ENCODE measurements at regions not wholly inside any gene's neighbourhood (a gene's known extent, or its start where the extent isn't known, plus 50 kb on each side); places are given as distances from the start of the nearest gene placed in this dataset.

DNA sequence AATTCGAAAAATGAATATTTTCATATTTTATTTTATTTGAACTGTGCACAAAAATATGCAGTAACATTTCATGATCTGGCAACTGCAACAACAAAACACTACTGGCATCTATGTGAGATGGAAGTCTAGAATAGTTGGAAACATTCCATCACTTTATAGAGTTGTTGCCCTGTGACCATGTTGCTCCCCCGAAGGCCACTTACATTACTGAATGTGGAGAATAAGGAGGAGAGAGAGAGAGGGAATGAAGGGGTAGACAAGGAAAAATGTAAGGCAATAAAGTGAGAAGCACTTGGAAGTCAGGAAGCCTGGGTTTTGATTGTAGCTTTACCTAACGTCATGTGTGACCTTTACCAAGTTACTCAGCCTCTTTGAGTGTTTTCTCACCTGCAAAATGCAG lies 437.2 kb upstream of the EDIL3 start (continued):
- TF ChIP-seq ZNF546 (CRISPR knock-in tag; conservative IDR thresholded peaks at IDR 0.05): no peak
- TF ChIP-seq, protein P1, sequence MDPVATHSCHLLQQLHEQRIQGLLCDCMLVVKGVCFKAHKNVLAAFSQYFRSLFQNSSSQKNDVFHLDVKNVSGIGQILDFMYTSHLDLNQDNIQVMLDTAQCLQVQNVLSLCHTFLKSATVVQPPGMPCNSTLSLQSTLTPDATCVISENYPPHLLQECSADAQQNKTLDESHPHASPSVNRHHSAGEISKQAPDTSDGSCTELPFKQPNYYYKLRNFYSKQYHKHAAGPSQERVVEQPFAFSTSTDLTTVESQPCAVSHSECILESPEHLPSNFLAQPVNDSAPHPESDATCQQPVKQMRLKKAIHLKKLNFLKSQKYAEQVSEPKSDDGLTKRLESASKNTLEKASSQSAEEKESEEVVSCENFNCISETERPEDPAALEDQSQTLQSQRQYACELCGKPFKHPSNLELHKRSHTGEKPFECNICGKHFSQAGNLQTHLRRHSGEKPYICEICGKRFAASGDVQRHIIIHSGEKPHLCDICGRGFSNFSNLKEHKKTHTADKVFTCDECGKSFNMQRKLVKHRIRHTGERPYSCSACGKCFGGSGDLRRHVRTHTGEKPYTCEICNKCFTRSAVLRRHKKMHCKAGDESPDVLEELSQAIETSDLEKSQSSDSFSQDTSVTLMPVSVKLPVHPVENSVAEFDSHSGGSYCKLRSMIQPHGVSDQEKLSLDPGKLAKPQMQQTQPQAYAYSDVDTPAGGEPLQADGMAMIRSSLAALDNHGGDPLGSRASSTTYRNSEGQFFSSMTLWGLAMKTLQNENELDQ (CRISPR knock-in tag; IDR thresholded peaks at IDR 0.05; ENCODE audit: borderline replicate concordance): no peak

DNA sequence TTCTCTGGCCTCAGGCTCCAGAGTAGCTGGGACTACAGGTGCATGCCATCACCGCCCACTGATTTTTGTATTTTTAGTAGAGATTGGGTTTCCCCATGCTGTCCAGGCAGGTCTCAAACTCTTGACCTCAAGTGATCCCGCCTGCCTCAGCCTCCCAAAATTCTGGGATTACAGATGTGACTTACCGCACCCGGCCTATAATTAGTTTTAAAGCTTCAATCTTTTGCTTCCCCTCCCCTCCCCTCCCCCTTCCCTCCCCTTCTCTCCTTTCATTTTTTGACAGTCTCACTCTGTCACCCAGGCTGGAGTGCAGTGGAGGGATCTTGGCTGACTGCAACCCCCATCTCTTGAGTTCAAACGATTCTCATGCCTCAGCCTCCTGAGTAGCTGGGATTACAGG lies 433.3 kb upstream of the EDIL3 start:
- ATAC-seq: no peak
- FAIRE-seq: no peak
- POLR2A ChIA-PET: no interaction called here
- TF ChIP-seq ZNF629 (CRISPR knock-in tag; conservative IDR thresholded peaks at IDR 0.05) (no peak), TBX2 (CRISPR knock-in tag; IDR thresholded peaks at IDR 0.05; ENCODE audit: borderline replicate concordance) (no peak), ZIK1 (CRISPR knock-in tag; IDR thresholded peaks at IDR 0.05; ENCODE audit: borderline replicate concordance, low read depth) (no peak), KDM2A (CRISPR knock-in tag; IDR thresholded peaks at IDR 0.05; ENCODE audit: borderline replicate concordance, low read depth) (no peak), ARNTL (CRISPR knock-in tag; IDR thresholded peaks at IDR 0.05) (no peak), MZF1 (CRISPR knock-in tag; IDR thresholded peaks at IDR 0.05; ENCODE audit: borderline replicate concordance) (no peak), CHD4 (IDR thresholded peaks at IDR 0.05; ENCODE audit: borderline replicate concordance, low read length) (no peak), ERF (CRISPR knock-in tag; IDR thresholded peaks at IDR 0.05) (no peak), ZKSCAN5 (CRISPR knock-in tag; IDR thresholded peaks at IDR 0.05) (no peak), FOXA3 (CRISPR knock-in tag; IDR thresholded peaks at IDR 0.05) (no peak), ZC3H4 (CRISPR knock-in tag; IDR thresholded peaks at IDR 0.05; ENCODE audit: borderline replicate concordance) (no peak), ONECUT2 (CRISPR knock-in tag; IDR thresholded peaks at IDR 0.05) (no peak), ZMYM3 (CRISPR knock-in tag; IDR thresholded peaks at IDR 0.05) (no peak)
- TF ChIP-seq, protein P2, sequence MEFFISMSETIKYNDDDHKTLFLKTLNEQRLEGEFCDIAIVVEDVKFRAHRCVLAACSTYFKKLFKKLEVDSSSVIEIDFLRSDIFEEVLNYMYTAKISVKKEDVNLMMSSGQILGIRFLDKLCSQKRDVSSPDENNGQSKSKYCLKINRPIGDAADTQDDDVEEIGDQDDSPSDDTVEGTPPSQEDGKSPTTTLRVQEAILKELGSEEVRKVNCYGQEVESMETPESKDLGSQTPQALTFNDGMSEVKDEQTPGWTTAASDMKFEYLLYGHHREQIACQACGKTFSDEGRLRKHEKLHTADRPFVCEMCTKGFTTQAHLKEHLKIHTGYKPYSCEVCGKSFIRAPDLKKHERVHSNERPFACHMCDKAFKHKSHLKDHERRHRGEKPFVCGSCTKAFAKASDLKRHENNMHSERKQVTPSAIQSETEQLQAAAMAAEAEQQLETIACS (CRISPR knock-in tag; IDR thresholded peaks at IDR 0.05): no peak
- TF ChIP-seq, protein P3, sequence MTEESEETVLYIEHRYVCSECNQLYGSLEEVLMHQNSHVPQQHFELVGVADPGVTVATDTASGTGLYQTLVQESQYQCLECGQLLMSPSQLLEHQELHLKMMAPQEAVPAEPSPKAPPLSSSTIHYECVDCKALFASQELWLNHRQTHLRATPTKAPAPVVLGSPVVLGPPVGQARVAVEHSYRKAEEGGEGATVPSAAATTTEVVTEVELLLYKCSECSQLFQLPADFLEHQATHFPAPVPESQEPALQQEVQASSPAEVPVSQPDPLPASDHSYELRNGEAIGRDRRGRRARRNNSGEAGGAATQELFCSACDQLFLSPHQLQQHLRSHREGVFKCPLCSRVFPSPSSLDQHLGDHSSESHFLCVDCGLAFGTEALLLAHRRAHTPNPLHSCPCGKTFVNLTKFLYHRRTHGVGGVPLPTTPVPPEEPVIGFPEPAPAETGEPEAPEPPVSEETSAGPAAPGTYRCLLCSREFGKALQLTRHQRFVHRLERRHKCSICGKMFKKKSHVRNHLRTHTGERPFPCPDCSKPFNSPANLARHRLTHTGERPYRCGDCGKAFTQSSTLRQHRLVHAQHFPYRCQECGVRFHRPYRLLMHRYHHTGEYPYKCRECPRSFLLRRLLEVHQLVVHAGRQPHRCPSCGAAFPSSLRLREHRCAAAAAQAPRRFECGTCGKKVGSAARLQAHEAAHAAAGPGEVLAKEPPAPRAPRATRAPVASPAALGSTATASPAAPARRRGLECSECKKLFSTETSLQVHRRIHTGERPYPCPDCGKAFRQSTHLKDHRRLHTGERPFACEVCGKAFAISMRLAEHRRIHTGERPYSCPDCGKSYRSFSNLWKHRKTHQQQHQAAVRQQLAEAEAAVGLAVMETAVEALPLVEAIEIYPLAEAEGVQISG (CRISPR knock-in tag; IDR thresholded peaks at IDR 0.05): no peak
- TF ChIP-seq, protein P4, sequence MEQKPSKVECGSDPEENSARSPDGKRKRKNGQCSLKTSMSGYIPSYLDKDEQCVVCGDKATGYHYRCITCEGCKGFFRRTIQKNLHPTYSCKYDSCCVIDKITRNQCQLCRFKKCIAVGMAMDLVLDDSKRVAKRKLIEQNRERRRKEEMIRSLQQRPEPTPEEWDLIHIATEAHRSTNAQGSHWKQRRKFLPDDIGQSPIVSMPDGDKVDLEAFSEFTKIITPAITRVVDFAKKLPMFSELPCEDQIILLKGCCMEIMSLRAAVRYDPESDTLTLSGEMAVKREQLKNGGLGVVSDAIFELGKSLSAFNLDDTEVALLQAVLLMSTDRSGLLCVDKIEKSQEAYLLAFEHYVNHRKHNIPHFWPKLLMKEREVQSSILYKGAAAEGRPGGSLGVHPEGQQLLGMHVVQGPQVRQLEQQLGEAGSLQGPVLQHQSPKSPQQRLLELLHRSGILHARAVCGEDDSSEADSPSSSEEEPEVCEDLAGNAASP (CRISPR knock-in tag; IDR thresholded peaks at IDR 0.05; ENCODE audit: borderline replicate concordance): no peak

More for the DNA sequence above, 433.3 kb upstream of the EDIL3 start:
- WGBS (ENCODE audit: low lambda C conversion rate): 29% methylated on average over 5 of the region's 5 CpGs
- no peak for DNase-seq (ENCODE audit: low spot score)
- BruUV-seq (replicated peaks): no TSS peak
- H3K4me1 ChIP-seq (ENCODE audit: insufficient read depth, low read length): no peaks in the 10 kb centered on the region
- no peaks in the 10 kb centered on the region for H3K27me3 ChIP-seq (ENCODE audit: control insufficient read depth in 1 of 2, insufficient read depth in 2 of 2, low read length in 2 of 2)
- no peak overlapping the region for H2AFZ ChIP-seq (ENCODE audit: low read length)
- H4K20me1 ChIP-seq (ENCODE audit: insufficient read depth, low read length): no peaks in the 10 kb centered on the region
- no peaks in the 10 kb centered on the region for H3K36me3 ChIP-seq (replicated peaks in 1 of 2; ENCODE audit: control insufficient read depth in 1 of 2, insufficient read depth in 2 of 2, low read length in 2 of 2)
- H3K9ac ChIP-seq (ENCODE audit: insufficient read depth, low read depth, low read length): no peak overlapping the region
- in situ Hi-C loops (cut with HindIII; ENCODE audit: extremely low pct_ligation_motif_present, low pct_unique_long_range_greater_than_20kb) (no loop called here), intact Hi-C loops (cut with micrococcal nuclease; ENCODE audit: unreplicated experiment) (no loop called here)
- no peak overlapping the region for H3K27ac ChIP-seq (ENCODE audit: extremely low read length, insufficient read depth, low read length)
- no peak overlapping the region for H3K4me3 ChIP-seq (replicated peaks in 1 of 3; ENCODE audit: insufficient read depth in 1 of 3, low read depth in 2 of 3, low read length in 3 of 3)
- no peaks in the 10 kb centered on the region for H3K79me2 ChIP-seq (ENCODE audit: insufficient read depth, low read length)
- CTCF ChIA-PET (ENCODE audit: low intra/inter-chr PET ratio, low total read pairs): no interaction called here
- no peaks in the 10 kb centered on the region for H3K9me3 ChIP-seq (ENCODE audit: low read length)
- no peak overlapping the region for H3K4me2 ChIP-seq (ENCODE audit: low read depth, low read length)

All from HepG2 (cell line).